HG03108 (cell line): ENCODE measurements at regions not wholly inside any gene's neighbourhood (a gene's known extent, or its start where the extent isn't known, plus 50 kb on each side); places are given as distances from the start of the nearest gene placed in this dataset.

Experiments used
- ATAC-seq: cut with Tn5 transposase; IDR thresholded peaks from one replicate; pipeline ENCODE4 v1.9.1; 2021; ENCODE audit warnings: moderate library complexity; ENCODE audit not compliant: unreplicated experiment

DNA sequence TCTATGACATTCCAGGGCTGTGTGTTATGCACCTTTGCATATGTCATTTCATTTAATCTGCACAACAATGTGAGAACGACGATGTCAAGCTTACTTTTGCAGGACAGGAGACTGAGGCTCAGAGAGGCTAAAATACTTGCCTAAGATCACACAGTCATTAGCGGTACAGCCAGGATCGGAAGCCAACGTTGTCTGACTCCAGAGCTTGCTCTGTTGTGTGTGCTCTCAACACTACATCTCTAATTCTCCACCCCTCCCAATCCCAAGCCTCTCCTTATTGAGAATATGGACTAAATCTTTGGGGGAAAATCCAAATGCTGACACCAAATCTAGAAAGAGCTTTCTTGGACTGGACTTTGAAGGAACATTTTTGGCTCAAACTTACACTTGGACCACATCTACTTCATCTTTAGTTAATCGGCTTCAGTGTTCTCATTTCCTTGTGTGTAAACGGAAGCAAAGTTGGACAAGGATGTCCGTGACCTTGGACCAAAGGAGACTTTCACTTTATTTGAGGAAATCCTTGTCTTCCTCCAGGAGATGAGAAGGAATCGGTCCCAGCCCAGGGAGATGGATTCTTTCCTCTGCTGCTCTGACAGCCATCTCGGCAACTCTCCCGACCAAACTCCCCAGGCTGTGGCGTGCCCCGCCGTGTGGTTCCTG is 242.4 kb downstream of the LPIN1 start:
- ATAC-seq: no peak

DNA sequence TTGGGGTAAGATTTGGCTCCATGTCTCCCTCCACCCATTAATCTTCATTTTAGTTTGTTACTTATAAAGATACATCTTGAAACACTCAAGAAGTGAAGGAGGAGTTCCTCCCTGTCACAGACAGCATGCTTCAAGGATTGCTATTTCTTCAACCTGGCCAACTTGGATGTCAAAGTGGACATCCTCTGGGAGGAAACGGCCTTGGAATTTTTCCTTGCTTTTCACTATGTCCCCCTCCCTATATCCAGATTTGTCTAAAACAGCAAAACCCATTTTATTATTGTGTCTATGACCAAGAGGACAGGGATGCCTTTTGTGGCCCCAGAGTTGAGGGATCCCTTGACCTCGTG is 242.9 kb downstream of the LPIN1 start:
- ATAC-seq: no peak

DNA sequence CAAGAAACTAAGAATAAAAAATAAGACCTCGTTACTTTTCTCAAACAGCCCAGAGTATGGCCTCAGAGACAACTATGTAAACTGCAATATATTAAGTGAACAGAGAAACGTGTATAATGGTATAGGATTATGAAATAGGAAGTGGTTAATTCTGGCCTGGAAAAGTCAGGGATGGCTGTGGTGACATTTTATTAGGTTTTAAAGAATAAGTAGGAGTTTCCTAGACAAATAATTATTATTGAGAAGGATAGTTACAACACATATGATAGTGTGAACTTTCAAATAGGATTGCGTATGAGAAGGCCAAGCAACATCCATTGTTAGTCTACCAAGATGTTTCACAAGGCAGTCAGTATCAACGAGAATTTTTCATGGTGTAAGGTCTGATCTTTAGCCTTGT is 244.1 kb downstream of the LPIN1 start:
- no peak for ATAC-seq

DNA sequence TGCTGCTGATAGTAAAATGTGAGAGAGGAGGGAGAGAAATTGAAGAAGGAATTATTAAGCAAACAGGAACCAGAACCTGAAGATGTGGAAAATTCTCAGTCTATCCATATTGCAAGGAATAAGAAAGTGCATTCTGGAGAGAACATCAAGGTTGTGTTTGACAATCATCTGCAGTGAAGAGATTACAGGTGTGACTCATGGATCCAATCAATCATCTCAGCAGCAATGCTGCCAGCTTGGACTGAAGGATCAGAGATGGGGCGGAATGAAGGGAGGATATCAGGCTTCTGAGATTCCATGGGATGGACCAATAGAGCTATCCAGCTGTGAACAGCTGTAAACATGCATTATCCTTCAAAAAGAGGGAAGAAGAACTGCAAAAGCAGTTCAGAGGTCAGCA is 247.3 kb downstream of the LPIN1 start:
- ATAC-seq: no peak

DNA sequence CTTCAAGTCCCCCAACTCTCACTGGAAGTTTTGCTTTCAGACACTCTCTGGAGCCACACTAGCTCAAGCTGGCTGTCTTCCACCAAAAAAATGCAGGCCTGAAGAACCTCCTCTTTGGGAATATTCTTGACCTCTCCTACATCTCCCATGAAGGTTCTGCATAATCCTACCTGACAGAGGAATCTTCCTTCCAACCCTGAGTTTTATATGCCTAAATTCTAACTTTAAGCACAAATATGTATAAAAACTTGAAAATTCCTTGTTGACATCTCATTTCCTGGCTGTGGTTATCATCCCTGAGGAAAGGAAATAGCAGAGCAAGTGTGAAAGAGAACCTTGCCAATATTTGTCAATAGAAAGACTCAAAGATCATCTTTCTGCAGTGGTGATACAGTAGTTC is 249.0 kb downstream of the LPIN1 start:
- no peak for ATAC-seq

DNA sequence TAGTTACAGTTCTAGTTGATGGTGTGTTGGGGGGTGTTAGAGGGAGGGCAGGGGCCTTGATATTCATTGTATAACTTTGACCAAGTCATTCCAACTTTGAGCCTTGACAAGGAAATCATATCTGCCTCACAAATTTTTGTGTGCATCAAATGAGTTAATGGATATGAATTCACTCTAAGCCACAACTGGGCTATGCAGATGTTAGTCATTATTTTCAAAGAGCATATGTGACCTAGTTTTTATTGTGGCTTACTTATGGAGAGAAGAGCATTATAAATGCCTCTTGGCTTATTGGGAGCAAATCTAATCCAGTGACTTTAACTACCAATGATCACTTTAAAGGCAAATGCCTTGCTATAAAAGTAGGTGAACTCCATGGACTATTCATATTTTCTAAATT is 250.2 kb downstream of the LPIN1 start:
- no peak for ATAC-seq

DNA sequence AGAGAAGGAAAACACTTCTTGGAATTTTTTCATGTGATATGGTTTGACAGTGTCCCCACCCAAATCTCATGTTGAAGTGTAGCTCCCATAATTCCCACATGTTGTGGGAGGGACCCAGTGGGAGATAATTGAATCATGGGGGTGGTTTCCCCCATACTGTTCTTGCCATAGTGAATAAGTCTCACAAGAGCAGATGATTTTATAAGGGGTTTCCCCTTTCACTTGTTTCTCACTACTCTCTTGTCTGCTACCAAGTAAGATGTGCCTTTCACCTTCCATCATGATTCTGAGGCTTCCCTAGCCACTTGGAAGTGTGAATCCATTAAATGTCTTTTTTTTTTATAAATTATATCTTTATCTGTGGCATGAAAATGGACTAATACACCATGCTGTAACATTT is 250.7 kb downstream of the LPIN1 start:
- ATAC-seq: no peak

DNA sequence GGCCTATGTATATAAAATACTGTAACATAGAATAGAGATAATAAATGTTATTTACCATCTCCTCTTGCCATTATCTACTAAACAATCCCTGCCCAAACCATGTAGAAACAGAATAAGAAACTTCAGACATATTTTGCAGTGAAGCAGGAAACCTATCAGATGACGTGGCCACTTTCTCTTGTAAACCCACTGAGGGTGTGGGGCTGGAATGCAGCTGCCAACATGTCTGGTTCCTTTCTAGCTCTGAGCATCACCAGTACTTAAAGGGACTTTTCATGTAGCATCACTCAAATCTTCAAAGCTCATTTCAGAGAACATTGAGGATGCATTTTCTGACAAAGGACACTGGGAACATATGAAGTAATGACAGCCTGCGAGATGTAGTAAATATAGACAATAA is 251.8 kb downstream of the LPIN1 start:
- ATAC-seq: no peak

DNA sequence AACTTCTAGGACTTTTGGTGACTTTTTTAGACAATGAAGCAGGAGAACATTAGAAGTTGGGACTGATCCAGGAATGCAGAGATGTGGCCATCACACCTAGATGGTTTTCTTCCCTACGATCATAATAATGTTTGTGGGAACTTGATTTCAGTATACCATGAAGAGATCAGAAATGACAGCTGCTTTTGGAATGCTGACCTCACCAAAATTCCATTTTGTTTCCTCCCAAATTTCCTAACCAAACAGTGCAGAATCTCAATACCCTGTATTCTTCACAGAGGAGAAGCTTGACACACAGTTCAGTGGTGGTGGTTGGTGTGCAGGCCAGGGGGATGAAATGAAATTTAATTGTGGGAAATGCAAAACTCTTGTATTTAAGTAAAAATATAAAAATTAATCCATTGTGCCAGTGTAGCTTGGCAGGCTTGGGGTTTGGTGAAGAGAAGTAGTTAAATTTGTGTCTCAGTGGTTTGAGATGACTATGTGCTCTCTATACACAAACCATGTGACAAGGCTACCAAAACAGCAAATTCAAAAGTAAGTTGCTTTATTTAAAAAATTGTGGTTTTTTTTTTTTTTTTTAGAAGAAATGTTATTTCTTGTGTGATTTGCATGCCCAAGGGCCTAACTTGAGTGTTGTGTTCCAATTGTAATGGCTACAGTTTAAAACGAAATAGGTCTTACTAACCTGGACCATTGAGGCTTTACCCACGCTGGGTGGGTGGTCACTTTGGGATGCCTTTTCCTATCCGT is 252.4 kb downstream of the LPIN1 start:
- no peak for ATAC-seq

DNA sequence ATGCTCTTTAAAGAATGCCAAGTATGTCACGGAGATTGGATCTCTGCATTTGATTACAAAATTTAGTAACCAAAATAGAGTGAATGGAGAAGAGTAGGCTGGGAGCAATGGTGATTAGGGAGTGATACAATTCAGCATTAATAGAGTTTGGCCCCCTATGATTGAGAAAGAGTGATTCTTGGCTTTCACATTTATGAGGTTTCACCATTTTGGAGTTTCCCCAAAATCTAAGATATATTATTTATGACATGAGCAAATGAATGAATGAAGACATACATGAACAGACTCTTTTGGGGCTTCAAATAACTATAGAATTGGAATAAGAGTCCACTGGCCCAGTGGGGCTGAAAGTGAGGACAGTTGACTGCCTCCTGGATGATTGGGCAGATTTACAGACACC is 255.2 kb downstream of the LPIN1 start:
- no peak for ATAC-seq

DNA sequence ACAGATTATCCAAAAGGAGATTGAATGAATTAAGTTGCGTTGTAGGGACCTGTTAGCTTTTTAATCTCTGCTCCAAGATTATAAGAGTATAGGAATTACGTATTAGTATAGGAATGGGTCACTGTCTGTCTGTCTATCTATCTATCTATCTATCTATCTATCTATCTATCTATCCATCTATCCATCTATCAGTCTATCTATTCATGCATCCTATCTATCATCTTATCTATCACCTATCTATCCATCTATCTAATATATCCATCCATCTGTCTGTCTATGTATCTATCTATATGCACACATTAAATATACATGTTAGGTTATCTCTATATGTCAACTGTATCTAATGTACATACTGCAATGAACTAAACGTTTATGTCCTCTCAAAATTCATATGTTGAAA is 255.8 kb downstream of the LPIN1 start:
- ATAC-seq: no peak

DNA sequence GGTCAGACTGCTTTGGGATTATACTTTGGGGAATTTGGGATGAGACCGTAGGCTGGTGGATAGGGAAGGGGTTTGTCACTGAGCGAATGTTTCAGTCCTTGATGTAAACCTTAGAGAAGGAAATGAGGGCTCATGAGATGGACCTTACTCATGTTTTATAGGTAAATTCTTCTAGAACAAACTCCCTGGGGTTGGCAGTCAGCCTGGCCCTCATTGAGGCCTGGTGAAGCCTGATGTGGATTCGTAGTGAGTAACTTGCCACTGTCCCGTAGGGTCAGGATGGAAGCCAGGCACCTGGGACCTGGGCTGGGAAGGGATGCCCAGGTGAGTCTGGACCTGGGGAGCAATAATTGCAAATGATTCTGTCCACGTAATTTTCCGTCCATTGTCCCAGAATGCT is 258.3 kb downstream of the LPIN1 start:
- no peak for ATAC-seq

DNA sequence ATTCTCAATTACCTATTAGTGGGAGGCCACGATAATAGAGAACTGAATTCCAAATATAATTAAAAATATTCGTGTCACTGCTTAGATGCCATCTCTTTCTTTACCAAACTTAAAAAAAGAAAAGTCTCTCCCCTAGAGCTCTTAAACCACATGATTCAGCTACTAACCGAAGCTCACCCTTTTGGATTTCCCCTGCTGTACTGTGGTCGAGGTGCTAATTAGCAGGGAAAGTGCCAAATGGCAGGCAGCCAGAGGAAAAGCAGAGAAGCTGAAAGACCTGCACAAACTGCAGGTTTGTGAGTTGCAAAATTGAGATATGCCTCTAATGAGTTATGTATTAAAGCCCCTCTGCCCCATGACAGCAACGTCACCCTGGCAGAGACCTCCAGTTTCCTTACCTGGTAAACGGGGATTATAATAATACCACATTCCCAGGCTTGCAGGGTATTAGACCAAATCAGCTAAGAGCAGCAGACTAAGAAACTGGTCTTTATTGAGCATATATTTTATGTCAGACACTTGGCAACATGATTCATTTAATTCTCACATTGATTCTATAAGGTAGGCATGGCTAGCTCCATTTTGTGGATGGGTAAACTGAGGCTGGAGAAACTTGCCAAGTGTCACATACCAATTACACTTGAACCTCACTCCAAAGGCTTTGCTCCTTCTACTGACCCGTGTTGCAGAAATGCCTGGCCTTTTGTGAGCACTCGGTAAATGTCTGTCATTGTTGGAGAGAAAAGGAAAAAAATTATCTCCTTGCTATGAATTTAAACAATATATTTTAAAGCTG is 259.7 kb downstream of the LPIN1 start:
- peak; percentile 67 for ATAC-seq

DNA sequence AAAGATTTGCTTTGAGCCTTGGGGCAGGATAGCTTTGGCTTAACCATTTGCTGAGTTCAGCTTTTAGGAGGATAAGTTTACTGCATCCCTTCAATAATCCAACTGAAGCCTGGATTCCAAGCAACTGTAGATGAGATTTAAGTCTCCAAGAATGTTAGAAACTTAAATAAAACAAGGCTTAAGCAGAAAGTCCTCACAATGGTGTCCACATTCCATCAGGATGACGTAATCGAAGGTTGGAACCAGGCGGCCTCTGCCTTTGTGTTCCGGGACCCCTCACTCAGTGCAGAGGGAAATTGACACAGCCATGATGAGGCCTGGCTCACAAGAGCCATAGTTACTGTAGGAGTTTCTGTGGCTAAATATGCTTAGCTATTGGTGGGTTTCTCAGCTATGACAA is 260.4 kb downstream of the LPIN1 start:
- ATAC-seq: no peak

DNA sequence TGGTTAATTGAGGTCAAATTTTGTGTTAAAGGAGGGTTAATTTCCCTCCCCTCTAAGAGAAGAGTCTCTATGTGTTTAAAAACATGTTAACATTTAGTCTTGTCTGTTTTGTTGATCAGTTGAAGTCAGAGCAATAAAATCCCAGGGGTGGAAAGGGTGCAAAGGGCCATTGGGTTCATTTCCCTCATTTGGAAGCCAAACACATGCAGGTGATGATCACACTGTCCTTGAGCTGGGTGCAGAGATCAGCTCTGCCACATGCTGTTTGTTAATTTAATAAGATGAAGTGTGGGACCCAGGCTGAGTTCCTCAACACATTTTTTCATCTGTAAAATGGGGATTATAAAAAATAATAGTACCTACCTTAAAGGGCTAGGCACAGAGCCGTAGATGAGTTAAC is 260.9 kb downstream of the LPIN1 start:
- ATAC-seq: no peak

DNA sequence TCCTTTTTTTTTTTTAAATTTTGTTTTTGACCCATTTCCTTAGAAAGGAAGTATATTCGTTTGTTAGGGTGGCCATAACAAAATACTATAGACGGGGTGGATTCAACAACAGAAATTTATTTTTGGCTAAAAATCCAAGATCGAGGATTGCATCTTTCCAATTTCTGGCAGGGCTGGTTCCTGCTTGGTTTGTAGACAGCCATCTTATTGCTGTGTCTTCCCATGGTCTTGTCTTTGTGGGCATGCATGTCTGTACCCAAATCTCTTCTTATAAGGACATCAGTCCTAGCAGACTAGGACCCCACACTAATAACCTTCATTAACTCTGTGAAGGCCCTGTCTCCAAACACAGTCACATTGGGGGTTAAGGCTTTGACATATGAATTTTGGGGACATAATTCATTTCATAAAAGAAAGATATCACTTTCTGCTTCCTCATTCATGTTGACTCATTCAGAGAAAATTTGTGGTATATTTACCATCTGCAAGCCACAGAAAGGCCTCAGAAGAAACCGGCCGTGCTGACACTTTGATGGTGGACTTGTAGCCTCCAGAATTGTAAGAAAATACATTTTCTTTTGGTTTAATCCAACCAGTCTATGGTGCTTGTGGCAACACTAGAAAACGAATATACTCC is 262.1 kb downstream of the LPIN1 start:
- ATAC-seq: peak; percentile 60

DNA sequence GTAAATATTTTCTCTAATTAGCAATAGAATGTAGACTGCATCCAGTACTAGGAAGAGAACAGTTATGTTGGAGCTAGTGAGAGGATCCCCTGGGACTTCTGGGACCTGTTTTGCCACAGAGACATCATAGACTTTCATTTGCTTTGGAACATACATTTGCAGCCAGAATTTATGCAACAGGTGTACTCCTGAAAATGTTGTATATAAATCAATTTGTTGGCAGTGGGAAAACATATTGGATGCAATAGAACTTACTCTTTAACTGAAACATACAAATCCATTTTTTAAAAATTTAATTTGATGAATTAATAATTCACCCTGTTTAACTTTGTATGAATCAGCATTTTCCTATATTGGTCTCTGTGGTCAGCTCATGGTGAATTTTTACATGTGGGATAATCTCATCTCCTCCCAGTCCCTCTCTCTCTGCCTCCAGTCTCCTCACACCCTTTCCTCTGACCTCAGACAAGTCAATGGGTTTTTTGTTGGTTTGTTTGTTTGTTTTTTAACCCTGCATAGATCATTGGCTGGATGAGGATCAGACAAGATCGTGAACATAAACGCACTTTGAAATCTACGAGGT is 263.0 kb downstream of the LPIN1 start:
- ATAC-seq: no peak

DNA sequence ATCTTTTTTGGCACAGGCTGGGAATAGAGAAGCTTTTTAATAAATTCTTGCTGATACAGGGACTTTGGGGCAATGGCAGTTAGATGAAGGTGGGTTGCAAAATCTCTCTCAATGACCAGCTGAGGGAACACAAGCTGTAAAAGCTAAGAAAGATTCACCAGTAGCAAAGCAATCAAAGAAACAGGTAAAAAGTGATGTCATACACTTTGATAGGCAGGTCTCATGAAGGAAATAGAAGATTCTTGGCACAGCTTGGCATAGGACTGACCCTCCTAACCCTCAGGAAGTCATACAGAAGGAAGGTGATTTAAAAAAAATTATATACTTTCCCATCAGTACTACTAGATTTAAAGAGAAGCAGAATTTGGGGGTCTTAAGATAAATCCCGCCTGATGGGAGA is 263.6 kb downstream of the LPIN1 start:
- ATAC-seq: no peak

DNA sequence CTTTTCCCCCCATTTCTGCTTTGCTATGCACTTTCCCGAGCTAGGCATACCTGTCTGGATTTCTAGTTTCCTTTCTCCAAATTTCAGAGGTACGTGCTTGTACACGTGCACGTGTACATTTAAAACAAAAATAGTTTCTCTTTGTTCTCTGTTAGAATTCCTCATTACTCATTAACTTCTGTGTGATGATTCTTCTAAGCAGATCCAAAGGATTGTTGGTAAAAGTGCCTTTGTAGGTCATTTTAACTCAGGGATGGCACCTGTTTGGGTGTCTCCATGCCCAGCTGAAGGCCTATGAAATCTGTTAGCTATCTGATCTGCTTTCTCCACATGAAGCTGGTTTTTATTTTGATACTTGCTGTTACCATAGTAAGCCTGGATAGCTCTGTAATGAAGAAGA is 264.3 kb downstream of the LPIN1 start:
- no peak for ATAC-seq

DNA sequence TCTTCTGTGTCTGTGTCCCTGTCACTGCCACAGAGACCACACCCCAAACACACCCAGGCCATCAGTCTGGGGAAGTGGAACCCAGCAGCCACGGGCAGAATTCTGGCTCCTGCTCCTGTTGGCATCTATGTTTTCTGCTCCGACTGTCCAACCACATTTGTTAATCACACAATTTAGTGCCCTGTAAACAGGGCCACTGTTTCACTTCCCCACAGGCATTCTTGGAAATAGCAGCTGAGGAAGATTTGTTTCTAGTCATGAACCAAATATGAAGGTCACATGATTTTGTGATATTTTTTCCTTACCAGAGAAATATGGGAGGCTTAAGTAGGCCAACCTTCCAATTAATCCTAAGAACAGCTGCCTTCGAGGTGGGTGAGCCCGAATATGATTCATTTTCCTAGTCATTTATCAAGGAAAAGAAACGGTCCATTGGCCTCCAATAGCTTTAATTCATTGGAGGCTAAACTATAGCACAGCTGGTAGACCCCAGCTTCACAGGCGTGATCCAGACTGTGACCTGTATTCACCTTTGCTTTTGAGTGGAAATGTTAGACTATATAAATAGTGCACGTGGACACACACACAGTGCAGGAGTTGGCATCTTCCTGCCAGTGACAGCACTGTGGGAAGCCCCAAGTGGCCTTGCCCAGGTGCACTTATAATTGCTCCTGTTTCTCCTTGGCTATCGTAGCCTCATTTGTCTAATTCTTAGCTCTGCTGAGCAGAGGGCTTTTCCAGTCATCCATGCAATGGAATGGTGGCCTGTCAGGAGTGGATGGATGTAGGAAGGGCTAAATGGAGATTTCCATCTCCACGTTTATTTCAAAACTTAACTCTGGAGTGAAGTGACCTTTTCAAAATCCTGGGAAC is 267.9 kb downstream of the LPIN1 start:
- ATAC-seq: no peak
